ENCODE measurements at regions not wholly inside any gene's neighbourhood (a gene's known extent, or its start where the extent isn't known, plus 50 kb on each side); places are given as distances from the start of the nearest gene placed in this dataset.

GRCh38 chr15:96160800-96161199, 169.7 kb upstream of the NR2F2 start:
- TF ChIP-seq CTCF (conservative IDR thresholded peaks at IDR 0.05; ENCODE audit: low read length): no peak
- TF ChIP-seq EZH2phosphoT487 (IDR thresholded peaks at IDR 0.05; ENCODE audit: borderline replicate concordance): no peak
